Right lobe of liver (tissue), 4 donors: ENCODE measurements at regions not wholly inside any gene's neighbourhood (a gene's known extent, or its start where the extent isn't known, plus 50 kb on each side); places are given as distances from the start of the nearest gene placed in this dataset.

ENCODE experiments used
- POLR2A ChIP-seq: fragments of 450-650 bp; IDR thresholded peaks from one replicate; pipeline ENCODE4 v1.6.1; 2017; ENCODE audit warnings: antibody characterized with exemption, mild to moderate bottlenecking
- TF ChIP-seq, protein P1 (sequence below), 4 donors: fragments of 200-600 bp in 3 of 4; fragments of 450-650 bp in 1 of 4; IDR thresholded peaks; one replicate each; pipeline versions ENCODE4 v1.5.1 to v1.8.0; 2016 to 2022; ENCODE audit warnings: antibody characterized with exemption in 4 of 4, mild to moderate bottlenecking in 2 of 4
- donor health status: DM: no; HTN: no; CAD: no.
- donor health status: DM: no; HTN: no; CAD: no.
- donor health status: DM: no; HTN: yes; CAD: no.

DNA sequence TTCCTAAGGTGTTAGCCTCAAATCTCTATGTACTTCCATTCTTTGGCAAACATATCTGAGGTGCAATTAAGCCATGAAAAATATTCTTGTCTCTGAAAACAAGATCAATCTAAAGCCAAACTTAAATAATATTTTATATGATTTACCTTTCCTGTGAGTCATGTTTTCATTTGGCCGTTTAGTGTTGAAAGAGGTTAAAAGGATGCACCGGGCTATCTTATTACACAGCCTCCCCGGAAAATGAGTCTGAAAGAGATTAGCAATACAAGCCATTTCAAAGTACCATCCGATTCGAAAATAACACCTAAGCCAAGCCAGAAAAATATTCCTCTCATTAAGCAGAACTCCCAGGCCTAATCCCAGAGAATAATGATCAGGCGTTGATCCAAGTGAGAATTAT, 161.5 kb upstream of the EPHA5 start:
- no peak for TF ChIP-seq POLR2A
- TF ChIP-seq, protein P1, sequence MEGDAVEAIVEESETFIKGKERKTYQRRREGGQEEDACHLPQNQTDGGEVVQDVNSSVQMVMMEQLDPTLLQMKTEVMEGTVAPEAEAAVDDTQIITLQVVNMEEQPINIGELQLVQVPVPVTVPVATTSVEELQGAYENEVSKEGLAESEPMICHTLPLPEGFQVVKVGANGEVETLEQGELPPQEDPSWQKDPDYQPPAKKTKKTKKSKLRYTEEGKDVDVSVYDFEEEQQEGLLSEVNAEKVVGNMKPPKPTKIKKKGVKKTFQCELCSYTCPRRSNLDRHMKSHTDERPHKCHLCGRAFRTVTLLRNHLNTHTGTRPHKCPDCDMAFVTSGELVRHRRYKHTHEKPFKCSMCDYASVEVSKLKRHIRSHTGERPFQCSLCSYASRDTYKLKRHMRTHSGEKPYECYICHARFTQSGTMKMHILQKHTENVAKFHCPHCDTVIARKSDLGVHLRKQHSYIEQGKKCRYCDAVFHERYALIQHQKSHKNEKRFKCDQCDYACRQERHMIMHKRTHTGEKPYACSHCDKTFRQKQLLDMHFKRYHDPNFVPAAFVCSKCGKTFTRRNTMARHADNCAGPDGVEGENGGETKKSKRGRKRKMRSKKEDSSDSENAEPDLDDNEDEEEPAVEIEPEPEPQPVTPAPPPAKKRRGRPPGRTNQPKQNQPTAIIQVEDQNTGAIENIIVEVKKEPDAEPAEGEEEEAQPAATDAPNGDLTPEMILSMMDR (IDR thresholded peaks at IDR 0.05): no peak
